Uterus (tissue), 2 donors: ENCODE measurements at regions not wholly inside any gene's neighbourhood (a gene's known extent, or its start where the extent isn't known, plus 50 kb on each side); places are given as distances from the start of the nearest gene placed in this dataset.

Experiments
- CTCF ChIP-seq, 4 experiments: fragments of 200-600 bp in 2 of 4; fragments of 450-650 bp in 2 of 4; sonication (generic) in 2 of 4; IDR thresholded peaks; one replicate each; pipeline ENCODE4 v1.5.1; 2016 to 2019; ENCODE audit warnings: antibody characterized with exemption in 4 of 4, mild to moderate bottlenecking in 2 of 4, moderate library complexity in 1 of 4
- POLR2A ChIP-seq, 2 donors: fragments of 450-650 bp; IDR thresholded peaks; one replicate each; pipeline ENCODE4 v1.6.1; 2016; ENCODE audit warnings: antibody characterized with exemption in 2 of 2, mild to moderate bottlenecking in 1 of 2, moderate library complexity in 1 of 2

GRCh38 chr5:85472749-85473148 lies 1088.1 kb upstream of the EDIL3 start:
- TF ChIP-seq CTCF (IDR thresholded peaks at IDR 0.05), result no peak
- no peak for TF ChIP-seq POLR2A (IDR thresholded peaks at IDR 0.05)
